ENCODE measurements at regions not wholly inside any gene's neighbourhood (a gene's known extent, or its start where the extent isn't known, plus 50 kb on each side); places are given as distances from the start of the nearest gene placed in this dataset.

DNA sequence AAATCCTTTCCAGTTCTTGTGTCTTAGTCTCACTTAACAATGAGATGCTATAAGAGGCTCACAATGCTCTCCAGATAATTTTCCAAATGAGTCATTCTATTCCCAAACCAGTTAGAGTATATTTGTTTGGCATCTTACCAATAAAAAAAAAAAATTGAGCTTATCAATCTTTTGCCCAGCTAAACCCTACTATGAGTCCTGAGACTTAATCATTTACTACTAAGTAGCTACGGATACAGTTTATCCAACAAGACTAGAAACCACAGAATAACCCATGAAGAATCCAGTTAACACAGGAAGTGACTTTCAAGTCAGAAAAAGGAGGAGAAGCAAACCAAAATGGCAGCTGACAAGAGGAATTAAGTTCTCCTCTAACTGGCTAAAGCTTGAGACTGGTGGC, 330.3 kb upstream of the XYLT1 start:
- Histone ChIP-seq H3K4me3 (no peak overlapping the region), H3K27me3 (no peaks in the 10 kb centered on the region), H3K9me3 (no peaks in the 10 kb centered on the region), H3K27ac (no peak overlapping the region), H3K36me3 (ENCODE audit: low read depth, missing control alignments) (no peaks in the 10 kb centered on the region), H3K4me1 (no peaks in the 10 kb centered on the region)
- no peak for DNase-seq
- intact Hi-C loops (cut with DNase I; ENCODE audit: low total_unique reads) = no loop called here
- WGBS, 2 donors = 77 to 88% methylated on average over 1 of the region's 1 CpG
- no peak for TF ChIP-seq POLR2A (IDR thresholded peaks at IDR 0.05)
- TF ChIP-seq, protein P1, sequence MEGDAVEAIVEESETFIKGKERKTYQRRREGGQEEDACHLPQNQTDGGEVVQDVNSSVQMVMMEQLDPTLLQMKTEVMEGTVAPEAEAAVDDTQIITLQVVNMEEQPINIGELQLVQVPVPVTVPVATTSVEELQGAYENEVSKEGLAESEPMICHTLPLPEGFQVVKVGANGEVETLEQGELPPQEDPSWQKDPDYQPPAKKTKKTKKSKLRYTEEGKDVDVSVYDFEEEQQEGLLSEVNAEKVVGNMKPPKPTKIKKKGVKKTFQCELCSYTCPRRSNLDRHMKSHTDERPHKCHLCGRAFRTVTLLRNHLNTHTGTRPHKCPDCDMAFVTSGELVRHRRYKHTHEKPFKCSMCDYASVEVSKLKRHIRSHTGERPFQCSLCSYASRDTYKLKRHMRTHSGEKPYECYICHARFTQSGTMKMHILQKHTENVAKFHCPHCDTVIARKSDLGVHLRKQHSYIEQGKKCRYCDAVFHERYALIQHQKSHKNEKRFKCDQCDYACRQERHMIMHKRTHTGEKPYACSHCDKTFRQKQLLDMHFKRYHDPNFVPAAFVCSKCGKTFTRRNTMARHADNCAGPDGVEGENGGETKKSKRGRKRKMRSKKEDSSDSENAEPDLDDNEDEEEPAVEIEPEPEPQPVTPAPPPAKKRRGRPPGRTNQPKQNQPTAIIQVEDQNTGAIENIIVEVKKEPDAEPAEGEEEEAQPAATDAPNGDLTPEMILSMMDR (IDR thresholded peaks at IDR 0.05) = no peak

DNA sequence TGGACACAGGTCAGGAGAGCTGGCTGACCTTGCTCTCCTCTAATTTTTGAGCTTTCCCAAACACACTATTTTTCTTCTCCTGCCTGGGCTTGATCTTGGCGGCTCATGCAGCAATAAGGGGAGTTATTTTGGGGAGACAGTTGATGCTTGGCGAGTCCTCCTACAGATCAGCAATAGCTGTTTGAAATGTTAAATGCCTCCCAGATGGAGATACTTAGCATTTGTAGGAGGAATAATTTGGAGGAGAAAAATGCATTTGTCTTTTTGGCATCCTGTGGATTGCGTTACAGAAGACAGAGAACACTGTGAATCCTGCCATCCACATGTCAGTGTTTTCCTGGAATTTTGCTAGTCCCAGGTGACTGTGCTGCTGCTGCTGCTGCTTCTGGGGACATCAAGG, 328.0 kb upstream of the XYLT1 start:
- H3K9me3 ChIP-seq = no peaks in the 10 kb centered on the region
- H3K4me3 ChIP-seq = no peak overlapping the region
- intact Hi-C loops (cut with DNase I; ENCODE audit: low total_unique reads) = no loop called here
- no peaks in the 10 kb centered on the region for H3K36me3 ChIP-seq (ENCODE audit: low read depth, missing control alignments)
- no peak overlapping the region for H3K27ac ChIP-seq
- no peak for DNase-seq
- no peaks in the 10 kb centered on the region for H3K4me1 ChIP-seq
- TF ChIP-seq, protein P1 (IDR thresholded peaks at IDR 0.05) = no peak
- TF ChIP-seq POLR2A (IDR thresholded peaks at IDR 0.05) = no peak
- WGBS, 2 donors = 28 to 46% methylated on average over 3 of the region's 3 CpGs
- no peaks in the 10 kb centered on the region for H3K27me3 ChIP-seq

DNA sequence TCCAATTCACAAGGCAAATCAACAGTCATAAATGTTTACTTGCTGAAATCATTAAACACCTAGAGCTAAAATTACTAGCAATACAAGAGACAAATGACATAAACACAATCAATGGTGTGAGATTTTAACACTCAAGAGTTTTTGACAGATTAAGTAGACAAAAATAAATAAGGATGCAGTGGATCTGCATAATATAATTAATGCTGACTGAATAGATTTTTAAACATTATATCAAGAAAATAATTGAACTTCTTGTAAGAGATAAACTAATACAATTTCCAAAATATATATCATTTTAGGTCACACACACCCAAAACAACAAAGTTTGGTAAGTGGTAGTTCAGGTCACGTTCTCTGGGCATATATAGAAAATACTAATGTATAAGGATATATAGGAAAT, 322.6 kb upstream of the XYLT1 start:
- no peaks in the 10 kb centered on the region for H3K4me1 ChIP-seq
- intact Hi-C loops (cut with DNase I; ENCODE audit: low total_unique reads) = no loop called here
- TF ChIP-seq, protein P1 (IDR thresholded peaks at IDR 0.05) = no peak
- no peak for TF ChIP-seq POLR2A (IDR thresholded peaks at IDR 0.05)
- H3K4me3 ChIP-seq = no peak overlapping the region
- WGBS, 2 donors = 65 to 79% methylated on average over 1 of the region's 1 CpG
- H3K27me3 ChIP-seq = no peaks in the 10 kb centered on the region
- H3K36me3 ChIP-seq (ENCODE audit: low read depth, missing control alignments) = no peaks in the 10 kb centered on the region
- DNase-seq = no peak
- no peak overlapping the region for H3K27ac ChIP-seq
- H3K9me3 ChIP-seq = no peaks in the 10 kb centered on the region

- intact Hi-C loops (cut with DNase I; ENCODE audit: low total_unique reads) = no loop called here
- H3K4me3 ChIP-seq = no peak overlapping the region
- 4 to 5% methylated on average over 6 of the region's 6 CpGs for WGBS, 2 donors
- H3K27me3 ChIP-seq = no peaks in the 10 kb centered on the region
- H3K9me3 ChIP-seq = no peaks in the 10 kb centered on the region
- no peak overlapping the region for H3K27ac ChIP-seq
- TF ChIP-seq, protein P1 (IDR thresholded peaks at IDR 0.05) = no peak
- DNase-seq = no peak
- H3K36me3 ChIP-seq (ENCODE audit: low read depth, missing control alignments) = no peaks in the 10 kb centered on the region
- H3K4me1 ChIP-seq = no peaks in the 10 kb centered on the region
These were observed 313.3 kb upstream of the XYLT1 start for GRCh38 chr16:17784073-17784472.

DNA sequence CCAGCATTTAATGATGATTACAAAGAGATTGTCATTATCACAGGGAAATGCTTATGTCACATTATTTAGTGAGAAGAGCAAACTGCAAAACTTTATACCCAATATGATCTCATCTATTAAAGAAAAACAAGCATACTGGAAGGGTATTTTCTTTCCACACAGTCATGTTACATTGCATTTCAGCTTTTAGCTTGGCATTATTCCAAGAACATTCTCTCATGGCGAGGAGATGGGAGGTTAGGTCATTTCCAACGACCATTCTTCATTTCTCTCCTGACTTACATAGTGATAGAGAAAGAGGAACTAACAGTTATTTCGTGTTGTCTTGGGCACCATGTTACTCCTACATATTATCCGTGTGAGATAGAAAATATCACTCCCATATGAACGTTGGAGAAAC, 309.4 kb upstream of the XYLT1 start:
- Histone ChIP-seq H3K4me3 (no peak overlapping the region), H3K9me3 (no peaks in the 10 kb centered on the region), H3K36me3 (ENCODE audit: low read depth, missing control alignments) (no peaks in the 10 kb centered on the region), H3K4me1 (no peaks in the 10 kb centered on the region), H3K27me3 (no peaks in the 10 kb centered on the region), H3K27ac (no peak overlapping the region)
- WGBS, 2 donors = 21 to 29% methylated on average over 5 of the region's 5 CpGs
- TF ChIP-seq, protein P1 (IDR thresholded peaks at IDR 0.05) = no peak
- no peak for TF ChIP-seq POLR2A (IDR thresholded peaks at IDR 0.05)
- intact Hi-C loops (cut with DNase I; ENCODE audit: low total_unique reads) = no loop called here
- no peak for DNase-seq
